GM19099 (cell line): ENCODE measurements at regions not wholly inside any gene's neighbourhood (a gene's known extent, or its start where the extent isn't known, plus 50 kb on each side); places are given as distances from the start of the nearest gene placed in this dataset.

Experiments
- POLR2A ChIP-seq: IDR thresholded peaks from 3 replicates; pipeline ENCODE4 v1.6.1; 2011; ENCODE audit warnings: low read depth; ENCODE audit not compliant: insufficient read length; ENCODE audit errors: extremely low read depth

GRCh38 chr5:8944005-8944404, 601.9 kb downstream of the SEMA5A start:
- TF ChIP-seq POLR2A: no peak

DNA sequence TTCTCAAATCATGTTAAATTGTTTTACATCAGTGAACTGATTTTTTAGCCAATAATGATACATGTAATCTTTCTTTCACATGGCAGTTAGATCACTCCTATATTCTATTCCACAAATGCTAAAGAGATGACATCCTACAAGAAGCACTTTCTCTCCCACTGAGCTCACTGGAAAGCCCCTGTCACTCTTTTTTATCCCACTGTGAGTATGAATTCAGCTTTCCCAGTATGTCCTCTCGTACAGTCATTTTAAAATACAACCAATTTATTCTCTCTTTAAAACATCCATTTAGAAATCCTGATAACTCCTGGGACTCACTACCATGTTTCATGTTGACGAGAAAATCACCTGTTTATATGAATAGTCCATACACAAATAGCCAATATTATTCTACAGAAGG, 599.9 kb downstream of the SEMA5A start:
- no peak for TF ChIP-seq POLR2A

DNA sequence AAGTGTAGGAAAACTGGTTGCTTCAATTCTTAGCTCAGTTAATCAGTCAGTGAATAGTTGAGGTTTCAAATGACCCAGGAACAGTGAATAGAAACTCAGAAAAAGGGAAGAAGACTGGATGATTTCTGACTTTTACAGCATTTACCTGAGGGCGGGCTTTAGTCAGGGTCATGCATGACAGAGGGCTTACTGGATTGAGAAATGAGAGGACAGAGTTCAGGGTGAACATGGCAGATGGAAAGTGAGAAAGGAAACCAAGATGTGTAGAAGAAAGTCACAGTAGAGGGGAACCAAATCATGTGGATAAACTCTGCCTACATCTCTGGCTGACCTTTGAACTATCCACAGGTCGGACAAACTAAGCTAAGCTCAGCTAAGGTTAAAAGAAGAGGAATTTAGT, 596.0 kb downstream of the SEMA5A start:
- TF ChIP-seq POLR2A: no peak

DNA sequence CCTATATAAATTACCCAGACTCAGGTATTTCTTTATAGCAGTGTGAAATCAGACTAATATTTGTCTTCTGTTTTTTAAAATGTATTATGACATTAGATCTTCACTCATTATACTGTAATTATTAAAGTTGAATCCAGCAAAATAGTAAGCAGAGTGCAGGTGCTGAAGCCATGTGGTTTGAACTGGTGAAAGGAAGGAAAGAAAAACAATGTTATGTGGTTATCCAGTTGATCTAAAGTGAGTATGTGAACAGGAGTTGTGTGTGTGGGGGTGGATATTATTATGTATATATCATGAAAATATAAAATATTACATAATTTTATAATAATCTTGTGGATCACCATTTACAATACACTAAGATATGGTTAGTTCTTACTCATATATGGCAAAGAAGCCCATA, 593.7 kb downstream of the SEMA5A start:
- TF ChIP-seq POLR2A: no peak

- no peak for TF ChIP-seq POLR2A
These were observed 592.9 kb downstream of the SEMA5A start for GRCh38 chr5:8953016-8953415.

GRCh38 chr5:8953911-8954438, 591.9 kb downstream of the SEMA5A start:
- no peak for TF ChIP-seq POLR2A

- no peak for TF ChIP-seq POLR2A
These were observed 591.1 kb downstream of the SEMA5A start for GRCh38 chr5:8954801-8955200.

DNA sequence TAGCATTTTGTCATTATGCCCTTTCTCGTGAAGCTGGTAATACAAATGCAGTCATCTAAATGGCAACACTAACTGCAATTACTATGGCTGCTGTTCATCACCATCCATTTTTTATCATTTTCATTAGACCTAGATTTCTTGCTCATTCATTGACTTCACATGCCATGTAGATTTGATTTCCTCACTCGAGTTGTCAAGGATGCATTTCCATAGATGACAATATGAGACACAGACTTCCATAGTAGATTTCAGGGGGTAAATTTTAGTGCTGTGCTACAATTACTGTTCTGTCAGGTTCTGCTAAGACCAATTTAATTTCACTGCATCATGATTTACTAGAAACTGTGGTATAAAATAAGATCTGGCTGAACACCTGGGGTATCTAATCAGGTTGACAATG, 589.2 kb downstream of the SEMA5A start:
- TF ChIP-seq POLR2A: no peak

DNA sequence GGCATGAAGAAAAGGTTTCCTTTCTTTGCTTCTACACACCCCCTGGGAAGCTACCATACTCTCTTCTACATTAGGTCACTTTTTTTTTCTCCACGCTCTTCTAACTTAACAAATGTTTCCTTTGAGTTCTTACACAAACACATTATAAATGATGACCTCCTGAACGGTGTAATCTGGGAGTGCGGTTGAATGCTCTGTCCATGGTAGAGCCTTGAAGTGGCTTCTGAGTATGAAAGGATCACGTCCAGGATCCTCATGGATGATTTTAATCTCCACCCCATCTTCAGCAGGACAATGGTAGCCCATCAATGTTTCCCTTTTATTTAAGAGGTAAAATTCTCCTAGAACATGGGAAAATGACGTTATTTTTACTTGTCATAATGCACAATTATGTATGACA, 587.3 kb downstream of the SEMA5A start:
- TF ChIP-seq POLR2A: no peak

GRCh38 chr5:8961219-8961618, 584.7 kb downstream of the SEMA5A start:
- TF ChIP-seq POLR2A: no peak

DNA sequence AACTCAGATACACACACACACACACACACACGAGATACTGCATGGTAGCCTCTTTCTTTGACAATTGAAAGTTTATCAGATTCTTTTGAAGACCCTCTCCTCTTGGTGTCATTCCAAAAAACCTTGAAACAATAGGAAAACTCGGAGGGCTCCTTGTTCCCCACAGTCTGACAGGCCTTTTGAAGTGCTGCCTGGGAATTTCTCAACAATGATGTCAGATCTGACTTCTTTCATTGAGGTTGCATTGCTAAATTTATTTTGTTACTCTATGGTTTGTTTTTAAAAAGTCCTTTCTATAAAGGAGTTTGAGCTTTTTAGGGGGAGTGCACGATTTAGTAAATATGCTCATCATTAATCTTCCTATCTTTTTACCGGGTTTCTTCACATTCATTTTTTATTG, 583.9 kb downstream of the SEMA5A start:
- TF ChIP-seq POLR2A: no peak

- no peak for TF ChIP-seq POLR2A
These were observed 564.9 kb downstream of the SEMA5A start for GRCh38 chr5:8981016-8981415.

DNA sequence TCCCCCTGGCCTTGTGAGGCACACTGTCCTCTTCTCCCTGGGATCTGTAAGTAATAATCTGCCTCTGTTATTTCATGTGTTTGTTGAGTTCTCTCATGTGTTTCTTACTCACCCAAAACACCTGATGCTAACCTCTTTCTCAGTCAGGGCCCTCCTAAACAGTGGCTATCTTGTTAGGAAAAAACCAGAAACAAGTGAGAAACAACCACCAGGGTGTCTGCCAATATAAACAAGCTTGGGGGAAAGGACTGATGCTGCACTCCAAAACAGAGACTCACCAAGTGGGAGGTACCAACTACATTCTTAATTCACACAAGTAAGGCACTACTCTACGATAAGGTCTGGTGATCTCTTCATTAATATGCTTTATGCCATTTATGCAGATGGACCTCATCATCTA, 564.4 kb downstream of the SEMA5A start:
- TF ChIP-seq POLR2A: no peak

DNA sequence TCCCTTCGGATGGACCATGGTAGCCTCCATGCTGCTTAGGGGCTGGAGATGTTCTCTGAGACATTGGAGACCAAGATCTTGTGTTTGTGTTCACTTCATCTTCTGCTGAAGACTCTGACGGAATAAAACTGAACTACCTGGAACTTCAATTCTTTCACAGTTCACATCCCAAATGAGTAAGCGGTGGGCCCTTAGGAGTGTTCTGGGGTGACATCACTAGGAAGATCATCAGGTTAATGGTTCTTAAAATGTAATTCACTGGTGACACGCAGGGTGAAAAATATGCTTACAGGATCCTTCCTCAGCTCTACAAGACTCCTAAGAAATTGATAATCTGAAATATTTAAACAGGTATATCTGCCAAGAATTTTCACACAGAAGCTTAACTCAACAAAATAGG, 561.5 kb downstream of the SEMA5A start:
- no peak for TF ChIP-seq POLR2A
